WTC11 (cell line): ENCODE measurements at regions not wholly inside any gene's neighbourhood (a gene's known extent, or its start where the extent isn't known, plus 50 kb on each side); places are given as distances from the start of the nearest gene placed in this dataset.

Experiments used
- ATAC-seq: fragments of 200-7000 bp; cut with Tn5 transposase; 2 replicates; pipeline ENCODE4 v1.10.0; 2021; ENCODE audit warnings: mild to moderate bottlenecking, moderate library complexity
- CTCF ChIA-PET: fragments of 300-600 bp; sonication (Branson Sonifier 250); formaldehyde crosslinking; loops from one replicate; lab custom pipeline; 2021; ENCODE audit warnings: antibody characterized with exemption; lab: Charles Lee
- POLR2A ChIA-PET: fragments of 350-600 bp; sonication (Branson Sonifier 250); formaldehyde crosslinking; loops from one replicate; lab custom pipeline; 2021; ENCODE audit warnings: antibody characterized with exemption; lab: Charles Lee
- DNase-seq: peaks from one replicate; pipeline ENCODE4 v3.0.0; 2021; ENCODE audit warnings: low spot score
- H3K27ac Mint-ChIP-seq: 2 replicates; pipeline ENCODE4 v1.8.0; 2021; ENCODE audit warnings: mixed read lengths
- H3K27me3 Mint-ChIP-seq: 2 replicates; pipeline ENCODE4 v1.8.0; 2021; ENCODE audit warnings: low read depth, mild to moderate bottlenecking, moderate library complexity, mixed read lengths
- H3K36me3 Mint-ChIP-seq: 2 replicates; pipeline ENCODE4 v1.8.0; 2021; ENCODE audit warnings: mixed read lengths
- H3K4me1 Mint-ChIP-seq: 2 replicates; pipeline ENCODE4 v1.8.0; 2022; ENCODE audit warnings: mixed read lengths
- H3K4me3 Mint-ChIP-seq: 2 replicates; pipeline ENCODE4 v1.8.0; 2021; ENCODE audit warnings: mild to moderate bottlenecking, moderate library complexity, mixed read lengths
- H3K9me3 Mint-ChIP-seq: 2 replicates; pipeline ENCODE4 v1.8.0; 2021; ENCODE audit warnings: mixed read lengths
- ELF4 ChIP-seq: sonication (generic); formaldehyde crosslinking; IDR thresholded peaks from 2 replicates; pipeline ENCODE4 v1.8.1; 2022; ENCODE audit warnings: low read depth, mild to moderate bottlenecking, moderate library complexity, missing genetic modification reagents
- EMX1 ChIP-seq: fragments of 250-450 bp; sonication (Bioruptor Pico); IDR thresholded peaks from 2 replicates; pipeline ENCODE4 v1.8.0; 2021; ENCODE audit warnings: mild to moderate bottlenecking
- HMGA2 ChIP-seq: fragments of 250-450 bp; sonication (Bioruptor Pico); IDR thresholded peaks from 2 replicates; pipeline ENCODE4 v1.4.0; 2021; ENCODE audit warnings: mild to moderate bottlenecking, moderate library complexity
- NFYB ChIP-seq: sonication (generic); formaldehyde crosslinking; conservative IDR thresholded peaks from 2 replicates; pipeline ENCODE4 v1.8.0; 2022; ENCODE audit warnings: low read depth, missing genetic modification reagents
- NR2C2 ChIP-seq: sonication (generic); formaldehyde crosslinking; IDR thresholded peaks from 2 replicates; pipeline ENCODE4 v1.8.0; 2022; ENCODE audit warnings: mild to moderate bottlenecking, missing genetic modification reagents
- PRRX2 ChIP-seq: fragments of 250-450 bp; sonication (Bioruptor Pico); IDR thresholded peaks from 2 replicates; pipeline ENCODE4 v1.8.0; 2021; ENCODE audit warnings: mild to moderate bottlenecking
- TCF7 ChIP-seq: sonication (generic); formaldehyde crosslinking; IDR thresholded peaks from 2 replicates; pipeline ENCODE4 v1.8.0; 2022; ENCODE audit warnings: mild to moderate bottlenecking, low read depth, missing genetic modification reagents, moderate library complexity
- ZBTB21 ChIP-seq: sonication (generic); formaldehyde crosslinking; IDR thresholded peaks from 2 replicates; pipeline ENCODE4 v1.8.1; 2023; ENCODE audit warnings: mild to moderate bottlenecking, missing genetic modification reagents, borderline replicate concordance
- ZNF121 ChIP-seq: sonication (generic); formaldehyde crosslinking; IDR thresholded peaks from 2 replicates; pipeline ENCODE4 v1.8.0; 2023; ENCODE audit warnings: missing genetic modification reagents
- ZNF317 ChIP-seq: sonication (generic); formaldehyde crosslinking; IDR thresholded peaks from 2 replicates; pipeline ENCODE4 v1.8.1; 2023; ENCODE audit warnings: low read depth, mild to moderate bottlenecking, moderate library complexity, missing genetic modification reagents, borderline replicate concordance
- ZNF671 ChIP-seq: fragments of 250-450 bp; sonication (Bioruptor Pico); IDR thresholded peaks from 2 replicates; pipeline ENCODE4 v1.8.0; 2021; ENCODE audit warnings: mild to moderate bottlenecking
- TF ChIP-seq, protein P1 (sequence below): fragments of 250-450 bp; sonication (Bioruptor Pico); IDR thresholded peaks from 2 replicates; pipeline ENCODE4 v1.9.0; 2021; ENCODE audit warnings: mild to moderate bottlenecking
- TF ChIP-seq, protein P2 (sequence below): sonication (generic); formaldehyde crosslinking; IDR thresholded peaks from 2 replicates; pipeline ENCODE4 v1.8.1; 2023; ENCODE audit warnings: mild to moderate bottlenecking, missing genetic modification reagents
- TF ChIP-seq, protein P3 (sequence below): fragments of 250-450 bp; sonication (Bioruptor Pico); IDR thresholded peaks from 2 replicates; pipeline ENCODE4 v1.9.0; 2021; ENCODE audit warnings: mild to moderate bottlenecking, borderline replicate concordance
- TF ChIP-seq, protein P4 (sequence below): sonication (generic); formaldehyde crosslinking; IDR thresholded peaks from 2 replicates; pipeline ENCODE4 v1.8.1; 2023; ENCODE audit warnings: mild to moderate bottlenecking, missing genetic modification reagents, borderline replicate concordance

DNA sequence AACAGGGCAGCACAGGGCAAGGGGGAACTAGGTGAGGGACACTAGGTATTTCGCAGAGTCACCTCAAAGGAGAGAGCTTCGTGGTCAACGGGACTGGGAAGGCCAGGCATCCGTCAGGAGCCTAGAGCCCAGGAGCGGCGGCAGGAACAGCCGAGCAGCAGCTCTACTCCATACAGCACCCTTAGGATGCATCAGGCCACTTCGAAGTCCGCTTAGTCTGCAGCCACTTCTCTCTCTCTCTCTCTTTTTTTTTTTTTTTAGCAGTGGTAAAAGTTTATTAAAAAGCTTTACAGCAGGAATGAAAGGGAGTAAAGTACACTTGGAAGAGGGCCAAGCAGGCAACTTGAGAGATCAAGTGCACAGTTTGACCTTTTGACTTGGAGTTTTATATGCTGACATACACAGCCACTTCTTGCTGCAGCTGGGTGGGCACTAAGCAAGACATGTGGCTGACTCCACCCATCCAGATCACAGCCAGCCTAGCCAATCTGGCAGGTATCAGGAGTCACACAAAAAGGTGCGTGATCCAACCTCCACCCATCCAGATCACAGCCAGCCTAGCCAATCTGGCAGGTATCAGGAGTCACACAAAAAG is 209.7 kb upstream of the RADX start:
- no peak for TF ChIP-seq ELF4 (CRISPR knock-in tag)
- no peak for TF ChIP-seq EMX1 (CRISPR knock-in tag)
- TF ChIP-seq ZNF317 = no peak
- TF ChIP-seq ZNF671 (CRISPR knock-in tag) = no peak
- TF ChIP-seq, protein P1, sequence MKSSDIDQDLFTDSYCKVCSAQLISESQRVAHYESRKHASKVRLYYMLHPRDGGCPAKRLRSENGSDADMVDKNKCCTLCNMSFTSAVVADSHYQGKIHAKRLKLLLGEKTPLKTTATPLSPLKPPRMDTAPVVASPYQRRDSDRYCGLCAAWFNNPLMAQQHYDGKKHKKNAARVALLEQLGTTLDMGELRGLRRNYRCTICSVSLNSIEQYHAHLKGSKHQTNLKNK = no peak
- ChIA-PET POLR2A (no interaction called here), CTCF (no interaction called here)
- no peak for DNase-seq
- H3K27me3 Mint-ChIP-seq = no peaks in the 10 kb centered on the region
- no peak for ATAC-seq
- no peaks in the 10 kb centered on the region for H3K9me3 Mint-ChIP-seq
- H3K36me3 Mint-ChIP-seq = no peaks in the 10 kb centered on the region
- no peak overlapping the region for H3K4me3 Mint-ChIP-seq
- H3K4me1 Mint-ChIP-seq = no peaks in the 10 kb centered on the region
- H3K27ac Mint-ChIP-seq = no peak overlapping the region

DNA sequence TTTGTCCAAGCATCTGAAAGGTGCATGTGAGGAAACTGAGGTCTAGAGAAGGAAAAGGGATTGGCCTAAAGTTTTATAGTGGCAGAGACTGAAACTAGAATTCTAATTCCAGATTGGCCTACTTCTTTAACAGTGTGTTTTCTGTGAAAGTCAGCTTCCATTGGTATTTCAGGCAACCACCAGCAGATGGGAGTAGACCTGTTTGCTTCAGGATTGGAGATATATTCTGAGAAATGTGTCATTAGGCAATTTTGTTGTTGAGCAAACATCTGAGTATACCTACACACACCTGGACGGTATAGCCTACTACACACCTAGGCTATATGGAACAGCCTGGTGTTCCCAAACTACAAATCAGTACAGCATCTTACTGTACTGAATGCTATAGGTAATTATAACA is 207.3 kb upstream of the RADX start:
- peak; percentile 9 for DNase-seq
- TF ChIP-seq HMGA2 (CRISPR knock-in tag) = no peak
- no peak for TF ChIP-seq ZNF121 (CRISPR knock-in tag)
- TF ChIP-seq, protein P2, sequence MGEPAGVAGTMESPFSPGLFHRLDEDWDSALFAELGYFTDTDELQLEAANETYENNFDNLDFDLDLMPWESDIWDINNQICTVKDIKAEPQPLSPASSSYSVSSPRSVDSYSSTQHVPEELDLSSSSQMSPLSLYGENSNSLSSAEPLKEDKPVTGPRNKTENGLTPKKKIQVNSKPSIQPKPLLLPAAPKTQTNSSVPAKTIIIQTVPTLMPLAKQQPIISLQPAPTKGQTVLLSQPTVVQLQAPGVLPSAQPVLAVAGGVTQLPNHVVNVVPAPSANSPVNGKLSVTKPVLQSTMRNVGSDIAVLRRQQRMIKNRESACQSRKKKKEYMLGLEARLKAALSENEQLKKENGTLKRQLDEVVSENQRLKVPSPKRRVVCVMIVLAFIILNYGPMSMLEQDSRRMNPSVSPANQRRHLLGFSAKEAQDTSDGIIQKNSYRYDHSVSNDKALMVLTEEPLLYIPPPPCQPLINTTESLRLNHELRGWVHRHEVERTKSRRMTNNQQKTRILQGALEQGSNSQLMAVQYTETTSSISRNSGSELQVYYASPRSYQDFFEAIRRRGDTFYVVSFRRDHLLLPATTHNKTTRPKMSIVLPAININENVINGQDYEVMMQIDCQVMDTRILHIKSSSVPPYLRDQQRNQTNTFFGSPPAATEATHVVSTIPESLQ (CRISPR knock-in tag) = no peak
- TF ChIP-seq ZBTB21 (CRISPR knock-in tag) = no peak
- TF ChIP-seq, protein P3, sequence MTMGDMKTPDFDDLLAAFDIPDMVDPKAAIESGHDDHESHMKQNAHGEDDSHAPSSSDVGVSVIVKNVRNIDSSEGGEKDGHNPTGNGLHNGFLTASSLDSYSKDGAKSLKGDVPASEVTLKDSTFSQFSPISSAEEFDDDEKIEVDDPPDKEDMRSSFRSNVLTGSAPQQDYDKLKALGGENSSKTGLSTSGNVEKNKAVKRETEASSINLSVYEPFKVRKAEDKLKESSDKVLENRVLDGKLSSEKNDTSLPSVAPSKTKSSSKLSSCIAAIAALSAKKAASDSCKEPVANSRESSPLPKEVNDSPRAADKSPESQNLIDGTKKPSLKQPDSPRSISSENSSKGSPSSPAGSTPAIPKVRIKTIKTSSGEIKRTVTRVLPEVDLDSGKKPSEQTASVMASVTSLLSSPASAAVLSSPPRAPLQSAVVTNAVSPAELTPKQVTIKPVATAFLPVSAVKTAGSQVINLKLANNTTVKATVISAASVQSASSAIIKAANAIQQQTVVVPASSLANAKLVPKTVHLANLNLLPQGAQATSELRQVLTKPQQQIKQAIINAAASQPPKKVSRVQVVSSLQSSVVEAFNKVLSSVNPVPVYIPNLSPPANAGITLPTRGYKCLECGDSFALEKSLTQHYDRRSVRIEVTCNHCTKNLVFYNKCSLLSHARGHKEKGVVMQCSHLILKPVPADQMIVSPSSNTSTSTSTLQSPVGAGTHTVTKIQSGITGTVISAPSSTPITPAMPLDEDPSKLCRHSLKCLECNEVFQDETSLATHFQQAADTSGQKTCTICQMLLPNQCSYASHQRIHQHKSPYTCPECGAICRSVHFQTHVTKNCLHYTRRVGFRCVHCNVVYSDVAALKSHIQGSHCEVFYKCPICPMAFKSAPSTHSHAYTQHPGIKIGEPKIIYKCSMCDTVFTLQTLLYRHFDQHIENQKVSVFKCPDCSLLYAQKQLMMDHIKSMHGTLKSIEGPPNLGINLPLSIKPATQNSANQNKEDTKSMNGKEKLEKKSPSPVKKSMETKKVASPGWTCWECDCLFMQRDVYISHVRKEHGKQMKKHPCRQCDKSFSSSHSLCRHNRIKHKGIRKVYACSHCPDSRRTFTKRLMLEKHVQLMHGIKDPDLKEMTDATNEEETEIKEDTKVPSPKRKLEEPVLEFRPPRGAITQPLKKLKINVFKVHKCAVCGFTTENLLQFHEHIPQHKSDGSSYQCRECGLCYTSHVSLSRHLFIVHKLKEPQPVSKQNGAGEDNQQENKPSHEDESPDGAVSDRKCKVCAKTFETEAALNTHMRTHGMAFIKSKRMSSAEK (CRISPR knock-in tag) = no peak
- TF ChIP-seq NR2C2 (CRISPR knock-in tag) = no peak
- TF ChIP-seq, protein P1 = no peak
- TF ChIP-seq, protein P4, sequence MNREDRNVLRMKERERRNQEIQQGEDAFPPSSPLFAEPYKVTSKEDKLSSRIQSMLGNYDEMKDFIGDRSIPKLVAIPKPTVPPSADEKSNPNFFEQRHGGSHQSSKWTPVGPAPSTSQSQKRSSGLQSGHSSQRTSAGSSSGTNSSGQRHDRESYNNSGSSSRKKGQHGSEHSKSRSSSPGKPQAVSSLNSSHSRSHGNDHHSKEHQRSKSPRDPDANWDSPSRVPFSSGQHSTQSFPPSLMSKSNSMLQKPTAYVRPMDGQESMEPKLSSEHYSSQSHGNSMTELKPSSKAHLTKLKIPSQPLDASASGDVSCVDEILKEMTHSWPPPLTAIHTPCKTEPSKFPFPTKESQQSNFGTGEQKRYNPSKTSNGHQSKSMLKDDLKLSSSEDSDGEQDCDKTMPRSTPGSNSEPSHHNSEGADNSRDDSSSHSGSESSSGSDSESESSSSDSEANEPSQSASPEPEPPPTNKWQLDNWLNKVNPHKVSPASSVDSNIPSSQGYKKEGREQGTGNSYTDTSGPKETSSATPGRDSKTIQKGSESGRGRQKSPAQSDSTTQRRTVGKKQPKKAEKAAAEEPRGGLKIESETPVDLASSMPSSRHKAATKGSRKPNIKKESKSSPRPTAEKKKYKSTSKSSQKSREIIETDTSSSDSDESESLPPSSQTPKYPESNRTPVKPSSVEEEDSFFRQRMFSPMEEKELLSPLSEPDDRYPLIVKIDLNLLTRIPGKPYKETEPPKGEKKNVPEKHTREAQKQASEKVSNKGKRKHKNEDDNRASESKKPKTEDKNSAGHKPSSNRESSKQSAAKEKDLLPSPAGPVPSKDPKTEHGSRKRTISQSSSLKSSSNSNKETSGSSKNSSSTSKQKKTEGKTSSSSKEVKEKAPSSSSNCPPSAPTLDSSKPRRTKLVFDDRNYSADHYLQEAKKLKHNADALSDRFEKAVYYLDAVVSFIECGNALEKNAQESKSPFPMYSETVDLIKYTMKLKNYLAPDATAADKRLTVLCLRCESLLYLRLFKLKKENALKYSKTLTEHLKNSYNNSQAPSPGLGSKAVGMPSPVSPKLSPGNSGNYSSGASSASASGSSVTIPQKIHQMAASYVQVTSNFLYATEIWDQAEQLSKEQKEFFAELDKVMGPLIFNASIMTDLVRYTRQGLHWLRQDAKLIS (CRISPR knock-in tag) = no peak
- no peak for TF ChIP-seq PRRX2 (CRISPR knock-in tag)
- no peak for TF ChIP-seq TCF7 (CRISPR knock-in tag)
- no peak for TF ChIP-seq NFYB
- TF ChIP-seq, all 79 proteins: peak for 0
- ATAC-seq = no peak
- ChIA-PET POLR2A (no interaction called here), CTCF (interaction anchor here (0.6 to 1.3 kb wide), 3 partner anchors 11 to 350 kb away, joined by 3 to 4 read pairs (median 4); no protein-coding TSS in a partner anchor)
- H3K36me3 Mint-ChIP-seq = no peaks in the 10 kb centered on the region
- no peak overlapping the region for H3K27ac Mint-ChIP-seq
- no peaks in the 10 kb centered on the region for H3K9me3 Mint-ChIP-seq
- H3K4me1 Mint-ChIP-seq = no peaks in the 10 kb centered on the region
- H3K27me3 Mint-ChIP-seq = peaks cover 7% of the 10 kb centered on the region; the same call in 1 of the 2 replicates
- no peak overlapping the region for H3K4me3 Mint-ChIP-seq
